Endothelial cell of umbilical vein (primary cell): ENCODE measurements at regions not wholly inside any gene's neighbourhood (a gene's known extent, or its start where the extent isn't known, plus 50 kb on each side); places are given as distances from the start of the nearest gene placed in this dataset.
A peak's percentile ranks its signal among the peaks of the same experiment; 100 is the strongest.

Experiments used
- BruUV-seq: library from RNA; stranded (reverse); fragments of 400-500 nt; replicated peaks from 2 replicates; lab custom pipeline; 2021; lab: Mats Ljungman, UMichigan
- CTCF ChIA-PET: fragments of 300-600, 350-600 bp; sonication (Branson Sonifier 250); formaldehyde crosslinking; loops from one replicate; lab custom pipeline; 2021; ENCODE audit warnings: antibody characterized with exemption, inconsistent platforms; lab: Charles Lee
- POLR2A ChIA-PET: fragments of 300-600, 350-600 bp; sonication (Branson Sonifier 250); formaldehyde crosslinking; loops from one replicate; lab custom pipeline; 2021; ENCODE audit warnings: antibody characterized with exemption, inconsistent platforms; lab: Charles Lee
- DNase-seq: peaks from one replicate; pipeline ENCODE4 v3.0.0-alpha.2; 2011; ENCODE audit warnings: low read depth, low spot score
- FAIRE-seq: peaks from 2 replicates; lab custom pipeline; 2011; peaks lifted over from hg19 to GRCh38; lab: Jason Lieb, UNC
- H2AFZ ChIP-seq: 2 replicates; pipeline ENCODE4 v1.6.0; 2012; ENCODE audit warnings: low read depth, low read length, control low read depth, inconsistent platforms
- H3K27ac ChIP-seq: 2 replicates; pipeline ENCODE4 v1.5.1; 2011; ENCODE audit warnings: low read depth, mild to moderate bottlenecking, control low read depth, low read length, moderate library complexity; ENCODE audit not compliant: insufficient read depth
- H3K27me3 ChIP-seq, 2 experiments: 2 replicates each; pipeline versions ENCODE4 v1.6.0 to v1.6.1; 2011; ENCODE audit warnings: low read length in 2 of 2, mixed read lengths in 1 of 2; ENCODE audit not compliant: control insufficient read depth in 2 of 2, insufficient read depth in 2 of 2
- H3K36me3 ChIP-seq, 2 experiments: 2 replicates in 1 of 2; 3 replicates in 1 of 2; pipeline ENCODE4 v1.5.1; 2011; ENCODE audit warnings: low read length in 2 of 2, mild to moderate bottlenecking in 1 of 2, moderate library complexity in 1 of 2; ENCODE audit not compliant: control insufficient read depth in 2 of 2, insufficient read depth in 2 of 2; ENCODE audit errors: extremely low read depth in 1 of 2
- H3K4me1 ChIP-seq: 3 replicates; pipeline ENCODE4 v1.5.1; 2011; ENCODE audit warnings: mild to moderate bottlenecking, low read length; ENCODE audit not compliant: control insufficient read depth, insufficient read depth; ENCODE audit errors: extremely low read depth
- H3K4me2 ChIP-seq: 2 replicates; pipeline ENCODE4 v1.6.1; 2011; ENCODE audit warnings: low read length, control low read depth, mixed read lengths; ENCODE audit not compliant: insufficient read depth
- H3K4me3 ChIP-seq, 3 experiments: fragments of 200-600 bp in 1 of 3; sonication (generic), shearing (Covaris generic) in 1 of 3; replicated peaks in 1 of 3; 2 replicates each; pipeline ENCODE4 v1.5.1; 2011 to 2016; ENCODE audit warnings: control low read depth in 3 of 3, low read length in 3 of 3, mild to moderate bottlenecking in 2 of 3, inconsistent platforms in 1 of 3, low read depth in 1 of 3, moderate library complexity in 1 of 3; ENCODE audit not compliant: insufficient read depth in 1 of 3
- H3K79me2 ChIP-seq: 2 replicates; pipeline ENCODE4 v1.6.0; 2012; ENCODE audit warnings: low read length, inconsistent platforms; ENCODE audit not compliant: control insufficient read depth, insufficient read depth
- H3K9ac ChIP-seq: replicated peaks from 2 replicates; pipeline ENCODE3; 2011; ENCODE audit warnings: low read length, control low read depth; ENCODE audit not compliant: insufficient read depth; ENCODE audit errors: extremely low read depth
- H3K9me1 ChIP-seq: replicated peaks from 3 replicates; pipeline ENCODE4 v1.6.0; 2011; ENCODE audit warnings: mild to moderate bottlenecking, low read length; ENCODE audit not compliant: control insufficient read depth, insufficient read depth; ENCODE audit errors: extremely low read depth
- H3K9me3 ChIP-seq: replicated peaks from 2 replicates; pipeline ENCODE4 v1.5.1; 2012; ENCODE audit warnings: low read length, inconsistent platforms; ENCODE audit not compliant: control insufficient read depth, insufficient read depth
- H4K20me1 ChIP-seq: replicated peaks from 2 replicates; pipeline ENCODE3; 2011; ENCODE audit warnings: mild to moderate bottlenecking, low read length; ENCODE audit not compliant: control insufficient read depth, insufficient read depth; ENCODE audit errors: extremely low read depth
- CTCF ChIP-seq, 2 donors: IDR thresholded peaks; 1 replicate in 1 of 2; 2 replicates in 1 of 2; pipeline ENCODE4 v1.5.1; 2011; ENCODE audit warnings: low read length in 2 of 2, mild to moderate bottlenecking in 2 of 2, moderate library complexity in 2 of 2, control low read depth in 1 of 2, inconsistent platforms in 1 of 2, low read depth in 1 of 2; ENCODE audit not compliant: insufficient read depth in 1 of 2; ENCODE audit errors: extremely low read depth in 1 of 2
- EZH2 ChIP-seq: IDR thresholded peaks from 2 replicates; pipeline ENCODE4 v1.6.1; 2012; ENCODE audit warnings: borderline replicate concordance, low read depth, mild to moderate bottlenecking, moderate library complexity, low read length, inconsistent platforms; ENCODE audit not compliant: severe bottlenecking
- FOS ChIP-seq: IDR thresholded peaks from 2 replicates; pipeline ENCODE4 v1.6.1; 2011; ENCODE audit warnings: mild to moderate bottlenecking, low read length, moderate library complexity, borderline replicate concordance; ENCODE audit not compliant: insufficient read depth
- GATA2 ChIP-seq: IDR thresholded peaks from 2 replicates; pipeline ENCODE4 v1.7.0; 2011; ENCODE audit warnings: low read depth, mild to moderate bottlenecking, moderate library complexity, mixed read lengths, low read length; ENCODE audit not compliant: insufficient read length, insufficient read depth
- MAX ChIP-seq: IDR thresholded peaks from 2 replicates; pipeline ENCODE4 v1.6.1; 2011; ENCODE audit not compliant: insufficient read depth, insufficient read length
- MYC ChIP-seq: IDR thresholded peaks from one replicate; pipeline ENCODE4 v1.6.1; 2011; ENCODE audit warnings: mild to moderate bottlenecking, low read depth, low read length
- POLR2A ChIP-seq: IDR thresholded peaks from 2 replicates; pipeline ENCODE4 v1.6.1; 2012; ENCODE audit warnings: low read depth, mild to moderate bottlenecking, control low read depth, low read length
- dilution Hi-C: fragments of 300-500 bp; cut with MboI; formaldehyde crosslinking; loops from one replicate; pipeline ENCODE4 v1.15.0; 2019; ENCODE audit warnings: low sequenced_read_pairs; ENCODE audit not compliant: extremely low pct_ligation_motif_present
- intact Hi-C: fragments of 100-400 bp; cut with micrococcal nuclease; formaldehyde crosslinking; loops from one replicate; pipeline ENCODE4 v1.10.0; 2022

GRCh38 chr6:100229512-100229911 lies 235.2 kb downstream of the SIM1 start:
- H3K27ac ChIP-seq, result peak overlapping the region; percentile 81
- dilution Hi-C loops, result no loop called here
- no peaks in the 10 kb centered on the region for H3K9me1 ChIP-seq
- peak overlapping the region; percentile 90 for H2AFZ ChIP-seq
- DNase-seq, result no peak
- no peaks in the 10 kb centered on the region for H3K27me3 ChIP-seq
- H3K4me2 ChIP-seq, result peak overlapping the region; percentile 83
- peaks cover 35% of the 10 kb centered on the region for H3K4me1 ChIP-seq
- H4K20me1 ChIP-seq, result no peaks in the 10 kb centered on the region
- intact Hi-C loops, result loop anchor here (1.0 to 5.0 kb wide), 4 partner anchors 40 to 235 kb away; partner anchors contain the start of gene SIM1
- TF ChIP-seq MYC, result no peak
- no peak for TF ChIP-seq FOS
- no peak for TF ChIP-seq POLR2A
- no peak for TF ChIP-seq GATA2
- TF ChIP-seq MAX, result no peak
- TF ChIP-seq EZH2, result no peak
- TF ChIP-seq CTCF (IDR thresholded peaks at IDR 0.05; ENCODE audit: extremely low read depth in 1 of 2, insufficient read depth in 1 of 2, low read depth in 1 of 2, low read length in 2 of 2), result no peak
- H3K36me3 ChIP-seq, result no peaks in the 10 kb centered on the region
- no peaks in the 10 kb centered on the region for H3K79me2 ChIP-seq
- peak overlapping the region; percentile 75 for H3K9ac ChIP-seq
- no TSS peak for BruUV-seq
- ChIA-PET POLR2A (interaction anchor here (0.8 kb wide), 1 partner anchor 876 kb away, joined by 3 read pairs; no protein-coding TSS in a partner anchor), CTCF (interaction anchor here (0.7 to 3.4 kb wide), 4 partner anchors 10 to 231 kb away, joined by 3 to 13 read pairs (median 4); no protein-coding TSS in a partner anchor)
- peak overlapping the region in 1 of 3 experiments; percentile 52 for H3K4me3 ChIP-seq
- no peak for FAIRE-seq
- no peaks in the 10 kb centered on the region for H3K9me3 ChIP-seq
